SK-N-SH (cell line): ENCODE measurements at regions not wholly inside any gene's neighbourhood (a gene's known extent, or its start where the extent isn't known, plus 50 kb on each side); places are given as distances from the start of the nearest gene placed in this dataset.

Experiments used
- CTCF ChIP-seq: fragments of 200-600 bp; sonication (generic); IDR thresholded peaks from 2 replicates; pipeline ENCODE4 v1.6.1; 2017; ENCODE audit warnings: antibody characterized with exemption, mild to moderate bottlenecking, moderate library complexity
- EZH2phosphoT487 ChIP-seq: fragments of 200-600 bp; sonication (generic); IDR thresholded peaks from 2 replicates; pipeline ENCODE4 v1.6.1; 2017; ENCODE audit warnings: low read depth, mixed run types, mild to moderate bottlenecking, antibody characterized with exemption, moderate library complexity, borderline replicate concordance
- FOSL2 ChIP-seq: IDR thresholded peaks from 2 replicates; pipeline ENCODE4 v1.4.0; 2012; ENCODE audit warnings: low read depth, mild to moderate bottlenecking, moderate library complexity, borderline replicate concordance
- FOXM1 ChIP-seq: IDR thresholded peaks from 2 replicates; pipeline ENCODE4 v1.4.0; 2012; ENCODE audit warnings: low read depth, mild to moderate bottlenecking
- POLR2AphosphoS5 ChIP-seq: IDR thresholded peaks from 2 replicates; pipeline ENCODE4 v1.6.1; 2012; ENCODE audit warnings: low read depth, low read length
- REST ChIP-seq: IDR thresholded peaks from 2 replicates; pipeline ENCODE4 v1.6.1; 2012; ENCODE audit warnings: mild to moderate bottlenecking, low read depth, low read length, moderate library complexity
- TCF12 ChIP-seq: IDR thresholded peaks from 2 replicates; pipeline ENCODE4 v1.4.0; 2012

GRCh38 chr6:51049983-51050877, 231.6 kb downstream of the TFAP2B start:
- TF ChIP-seq CTCF (no peak), POLR2AphosphoS5 (no peak), EZH2phosphoT487 (no peak), FOSL2 (no peak), TCF12 (no peak), FOXM1 (no peak), REST (no peak)
